ENCODE measurements at regions not wholly inside any gene's neighbourhood (a gene's known extent, or its start where the extent isn't known, plus 50 kb on each side); places are given as distances from the start of the nearest gene placed in this dataset.

GRCh38 chr6:108738684-108739416 is 109.4 kb upstream of the ARMC2 start:
- H3K36me3 ChIP-seq (replicated peaks in 1 of 2; ENCODE audit: control insufficient read depth in 1 of 2, insufficient read depth in 2 of 2, low read length in 1 of 2), result no peaks in the 10 kb centered on the region
- peak overlapping the region; percentile 65 for H3K4me2 ChIP-seq
- 0 out of 2 replicates have a peak overlapping the region, but pooled peaks have one; percentile 81 for H2AFZ ChIP-seq (ENCODE audit: low read depth)
- no peaks in the 10 kb centered on the region for H3K79me2 ChIP-seq (ENCODE audit: insufficient read depth)
- WGBS (ENCODE audit: low lambda C conversion rate), result 90% methylated on average over 13 of the region's 16 CpGs
- H3K4me3 ChIP-seq (ENCODE audit: low read depth in 2 of 2, low read length in 1 of 2), result peak overlapping the region in 1 of 2 experiments; percentile 44; a peak in 2 of 4 replicates
- CTCF ChIA-PET, result no interaction called here
- no peaks in the 10 kb centered on the region for H4K20me1 ChIP-seq (ENCODE audit: insufficient read depth)
- DNase-seq, result no peak
- H3K27me3 ChIP-seq (ENCODE audit: insufficient read depth), result no peaks in the 10 kb centered on the region
- no peaks in the 10 kb centered on the region for H3K9me2 ChIP-seq
- POLR2A ChIA-PET, result no interaction called here
- H3F3A ChIP-seq (replicated peaks; ENCODE audit: insufficient read depth), result peaks cover 16% of the 10 kb centered on the region
- peak overlapping the region; percentile 48; the same call in 1 of the 2 replicates for H3K9ac ChIP-seq
- TF ChIP-seq USF1 (IDR thresholded peaks at IDR 0.05; ENCODE audit: borderline replicate concordance, low read depth) (no peak), USF2 (IDR thresholded peaks at IDR 0.05; ENCODE audit: borderline replicate concordance, low read depth, low read length) (no peak), NFIC (IDR thresholded peaks at IDR 0.05; ENCODE audit: borderline replicate concordance) (no peak), GABPA (IDR thresholded peaks at IDR 0.05; ENCODE audit: low read depth) (no peak), FOXJ3 (CRISPR knock-in tag; IDR thresholded peaks at IDR 0.05) (no peak), RXRA (IDR thresholded peaks at IDR 0.05; ENCODE audit: borderline replicate concordance, low read depth) (no peak), POLR2AphosphoS5 (IDR thresholded peaks at IDR 0.05; ENCODE audit: low read depth, low read length) (no peak), ZBTB33 (IDR thresholded peaks at IDR 0.05; ENCODE audit: borderline replicate concordance, low read depth) (no peak), TEAD4 (IDR thresholded peaks at IDR 0.05; ENCODE audit: borderline replicate concordance, insufficient read depth) (no peak), TAF1 (IDR thresholded peaks at IDR 0.05; ENCODE audit: borderline replicate concordance, low read depth, low read length) (no peak), CTCF (IDR thresholded peaks at IDR 0.05) (no peak), RCOR1 (IDR thresholded peaks at IDR 0.05; ENCODE audit: low read length) (no peak), JUND (IDR thresholded peaks at IDR 0.05) (no peak), REST (IDR thresholded peaks at IDR 0.05; ENCODE audit: low read depth, low read length) (no peak), CHD2 (IDR thresholded peaks at IDR 0.05; ENCODE audit: low read length, partially characterized antibody) (no peak)
- peaks cover 12 to 19% of the 10 kb centered on the region in 2 experiments; a peak in 3 of 4 replicates for H3K4me1 ChIP-seq (ENCODE audit: control insufficient read depth in 1 of 2, insufficient read depth in 2 of 2, low read depth in 1 of 2, low read length in 1 of 2)
- peak overlapping the region; percentile 58 to 90; a peak in 3 of 4 replicates for H3K27ac ChIP-seq (ENCODE audit: low read depth in 2 of 2, low read length in 1 of 2)
- no peaks in the 10 kb centered on the region for H3K9me3 ChIP-seq
